Osteocyte (in vitro differentiated cells): ENCODE measurements at regions not wholly inside any gene's neighbourhood (a gene's known extent, or its start where the extent isn't known, plus 50 kb on each side); places are given as distances from the start of the nearest gene placed in this dataset.
"Not testable (repeated sequence)": the region's sequence is repeated elsewhere in the genome, so short reads cannot be mapped to it uniquely, and the experiment has no call there.

Experiments
- DNase-seq: peaks from one replicate; pipeline ENCODE4 v3.0.0; 2021; ENCODE audit warnings: mixed read lengths; ENCODE audit not compliant: unreplicated experiment; ENCODE audit errors: extremely low spot score
- H3K27ac Mint-ChIP-seq: one replicate; pipeline ENCODE4 v1.8.0; 2021; ENCODE audit warnings: mild to moderate bottlenecking, mixed read lengths; ENCODE audit not compliant: unreplicated experiment
- H3K27me3 Mint-ChIP-seq: one replicate; pipeline ENCODE4 v1.8.0; 2021; ENCODE audit warnings: mixed read lengths; ENCODE audit not compliant: unreplicated experiment
- H3K36me3 Mint-ChIP-seq: one replicate; pipeline ENCODE4 v1.8.0; 2021; ENCODE audit warnings: mixed read lengths; ENCODE audit not compliant: unreplicated experiment
- H3K4me1 Mint-ChIP-seq: one replicate; pipeline ENCODE4 v1.8.0; 2021; ENCODE audit warnings: mixed read lengths; ENCODE audit not compliant: unreplicated experiment
- H3K4me3 Mint-ChIP-seq: one replicate; pipeline ENCODE4 v1.8.0; 2021; ENCODE audit warnings: mild to moderate bottlenecking, moderate library complexity, mixed read lengths; ENCODE audit not compliant: unreplicated experiment
- H3K9me3 Mint-ChIP-seq: one replicate; pipeline ENCODE4 v1.8.0; 2021; ENCODE audit warnings: mixed read lengths; ENCODE audit not compliant: unreplicated experiment
- TF ChIP-seq, protein P1 (sequence below): fragments of 200-600 bp; sonication (generic); IDR thresholded peaks from 2 replicates; pipeline ENCODE4 v1.5.0; 2021; ENCODE audit warnings: antibody characterized with exemption, mild to moderate bottlenecking, moderate library complexity

DNA sequence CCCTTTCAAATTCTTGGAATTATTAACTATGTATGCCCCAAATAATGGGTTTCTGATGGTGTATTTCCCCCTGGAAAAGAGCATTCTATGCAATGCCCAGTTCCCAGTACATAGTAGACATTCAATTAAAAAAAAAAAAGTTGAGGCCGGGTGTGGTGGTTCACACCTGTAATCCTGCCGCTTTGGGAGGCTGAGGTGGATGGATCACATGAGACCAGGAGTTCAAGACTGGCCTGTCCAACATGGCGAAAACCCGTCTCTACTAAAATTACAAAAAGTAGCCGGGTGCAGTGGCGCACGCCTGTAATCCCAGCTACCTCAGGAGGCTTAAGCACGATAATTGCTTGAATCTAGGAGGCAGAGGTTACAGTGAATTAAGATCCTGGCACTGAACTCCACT lies 83.3 kb upstream of the ZNF217 start:
- Mint-ChIP-seq H3K36me3 (no peaks in the 10 kb centered on the region), H3K27me3 (no peaks in the 10 kb centered on the region), H3K4me1 (peaks cover 38% of the 10 kb centered on the region), H3K9me3 (no peaks in the 10 kb centered on the region), H3K4me3 (no peak overlapping the region), H3K27ac (no peak overlapping the region)
- no peak for DNase-seq
- TF ChIP-seq, protein P1, sequence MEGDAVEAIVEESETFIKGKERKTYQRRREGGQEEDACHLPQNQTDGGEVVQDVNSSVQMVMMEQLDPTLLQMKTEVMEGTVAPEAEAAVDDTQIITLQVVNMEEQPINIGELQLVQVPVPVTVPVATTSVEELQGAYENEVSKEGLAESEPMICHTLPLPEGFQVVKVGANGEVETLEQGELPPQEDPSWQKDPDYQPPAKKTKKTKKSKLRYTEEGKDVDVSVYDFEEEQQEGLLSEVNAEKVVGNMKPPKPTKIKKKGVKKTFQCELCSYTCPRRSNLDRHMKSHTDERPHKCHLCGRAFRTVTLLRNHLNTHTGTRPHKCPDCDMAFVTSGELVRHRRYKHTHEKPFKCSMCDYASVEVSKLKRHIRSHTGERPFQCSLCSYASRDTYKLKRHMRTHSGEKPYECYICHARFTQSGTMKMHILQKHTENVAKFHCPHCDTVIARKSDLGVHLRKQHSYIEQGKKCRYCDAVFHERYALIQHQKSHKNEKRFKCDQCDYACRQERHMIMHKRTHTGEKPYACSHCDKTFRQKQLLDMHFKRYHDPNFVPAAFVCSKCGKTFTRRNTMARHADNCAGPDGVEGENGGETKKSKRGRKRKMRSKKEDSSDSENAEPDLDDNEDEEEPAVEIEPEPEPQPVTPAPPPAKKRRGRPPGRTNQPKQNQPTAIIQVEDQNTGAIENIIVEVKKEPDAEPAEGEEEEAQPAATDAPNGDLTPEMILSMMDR = no peak

DNA sequence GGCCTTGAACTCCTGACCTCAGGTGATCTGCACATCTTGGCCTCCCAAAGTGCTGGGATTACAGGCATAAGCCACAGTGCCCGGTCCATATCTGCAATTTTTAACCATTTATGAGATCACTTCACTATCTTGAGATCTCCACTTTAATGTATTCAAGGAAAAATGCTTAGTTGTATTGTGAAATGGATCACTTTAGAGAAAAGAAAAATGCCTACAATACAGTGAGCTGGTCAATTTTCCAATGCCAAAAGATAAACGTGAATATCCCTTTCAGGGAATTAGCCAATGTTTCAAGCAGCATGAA lies 82.8 kb upstream of the ZNF217 start:
- Mint-ChIP-seq H3K27me3 (no peaks in the 10 kb centered on the region), H3K27ac (no peak overlapping the region), H3K9me3 (no peaks in the 10 kb centered on the region), H3K36me3 (no peaks in the 10 kb centered on the region), H3K4me3 (no peak overlapping the region), H3K4me1 (peaks cover 38% of the 10 kb centered on the region)
- DNase-seq = no peak
- TF ChIP-seq, protein P1 = no peak

DNA sequence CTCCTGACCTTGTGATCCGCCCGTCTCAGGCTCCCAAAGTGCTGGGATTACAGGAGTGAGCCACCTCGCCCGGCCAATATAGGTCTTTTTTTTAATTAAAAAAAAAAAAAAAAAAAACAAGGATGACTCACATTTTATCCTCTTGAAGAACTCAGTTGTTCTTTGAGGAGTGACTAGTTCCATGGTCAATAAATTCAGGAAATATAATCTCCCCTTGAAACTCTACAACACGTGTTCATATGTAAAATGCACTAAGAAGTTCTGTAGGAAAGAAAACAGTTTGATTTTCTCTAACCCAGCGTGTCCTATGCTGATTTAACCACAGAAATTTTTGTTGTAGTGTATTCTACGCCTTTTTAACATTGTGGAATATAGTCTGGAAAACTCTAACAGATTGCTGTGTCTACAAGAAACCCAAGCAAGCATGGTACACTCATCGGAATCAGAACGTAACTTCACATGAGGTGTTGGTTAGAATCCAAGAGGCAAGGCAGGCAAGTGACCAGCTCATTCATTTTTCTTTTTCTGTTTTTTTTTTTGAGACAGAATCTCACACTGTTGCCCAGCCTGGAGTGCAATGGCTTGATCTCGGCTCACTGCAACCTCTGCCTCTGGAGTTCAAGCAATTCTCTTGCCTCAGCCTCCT lies 79.0 kb upstream of the ZNF217 start:
- Mint-ChIP-seq H3K27ac (peak overlapping the region; percentile 65), H3K9me3 (no peaks in the 10 kb centered on the region), H3K4me1 (peaks cover 14% of the 10 kb centered on the region), H3K4me3 (no peak overlapping the region), H3K36me3 (no peaks in the 10 kb centered on the region), H3K27me3 (no peaks in the 10 kb centered on the region)
- DNase-seq = no peak
- TF ChIP-seq, protein P1 = no peak

DNA sequence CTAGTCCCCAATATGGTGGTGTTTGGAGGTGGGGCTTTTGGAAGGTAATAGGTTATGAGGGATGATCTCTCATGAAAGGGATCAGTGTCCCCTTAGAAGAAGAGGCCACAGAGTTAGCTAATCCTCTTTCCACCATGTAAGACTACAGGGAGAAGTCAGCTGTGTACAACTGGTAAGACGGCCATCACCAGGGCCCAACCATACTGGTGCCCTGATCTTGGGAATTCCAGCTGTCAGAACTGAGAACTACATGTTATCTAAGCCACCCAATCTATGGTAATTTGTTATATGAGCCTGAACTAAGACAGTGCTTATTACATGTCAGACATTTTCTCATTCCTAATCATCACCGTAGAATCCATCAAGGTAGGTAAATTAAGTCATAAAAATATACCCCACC lies 77.7 kb upstream of the ZNF217 start:
- Mint-ChIP-seq H3K4me1 (peaks cover 7% of the 10 kb centered on the region), H3K9me3 (no peaks in the 10 kb centered on the region), H3K27ac (no peak overlapping the region), H3K36me3 (no peaks in the 10 kb centered on the region), H3K27me3 (no peaks in the 10 kb centered on the region), H3K4me3 (no peak overlapping the region)
- no peak for DNase-seq
- TF ChIP-seq, protein P1 = no peak

DNA sequence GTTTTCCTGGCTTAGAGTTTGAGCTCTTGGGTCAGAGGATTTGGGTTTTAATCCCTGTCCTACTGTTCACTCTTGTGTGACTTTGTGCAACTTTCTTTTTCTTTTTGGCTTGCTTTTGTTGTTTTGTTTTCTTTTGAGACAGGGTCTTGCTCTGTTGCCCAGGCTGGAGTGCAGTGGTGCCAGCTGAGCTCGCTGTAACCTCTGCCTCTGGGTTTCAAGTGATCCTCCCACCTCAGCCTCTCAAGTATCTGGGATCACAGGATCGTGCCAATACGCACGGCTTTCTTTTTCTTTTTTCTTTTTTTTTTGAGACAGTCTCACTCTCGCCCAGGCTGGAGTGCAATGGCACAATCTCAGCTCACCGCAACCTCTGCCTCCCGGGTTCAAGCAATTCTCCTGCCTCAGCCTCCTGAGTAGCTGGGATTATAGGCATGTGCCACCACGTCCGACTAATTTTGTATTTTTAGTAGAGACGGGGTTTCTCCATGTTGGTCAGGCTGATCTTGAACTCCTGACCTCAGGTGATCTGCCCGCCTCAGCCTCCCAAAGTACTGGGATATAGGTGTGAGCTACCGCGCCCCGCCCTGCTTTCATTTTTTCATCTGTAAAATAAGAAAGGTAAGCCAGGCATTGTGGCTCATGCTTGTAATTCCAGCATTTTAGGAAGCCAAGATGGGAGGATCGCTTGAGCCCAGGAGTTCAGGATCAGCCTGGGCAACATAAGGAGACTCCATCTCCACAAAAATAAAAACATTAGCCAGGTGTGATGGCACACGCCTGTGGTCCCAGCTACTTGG lies 76.1 kb upstream of the ZNF217 start:
- not testable (repeated sequence) for H3K27me3 Mint-ChIP-seq, H3K27ac Mint-ChIP-seq, H3K9me3 Mint-ChIP-seq, H3K4me3 Mint-ChIP-seq, H3K4me1 Mint-ChIP-seq, DNase-seq, H3K36me3 Mint-ChIP-seq
